Bone marrow (tissue), 2 donors: ENCODE measurements at regions not wholly inside any gene's neighbourhood (a gene's known extent, or its start where the extent isn't known, plus 50 kb on each side); places are given as distances from the start of the nearest gene placed in this dataset.
"Not testable (repeated sequence)": the region's sequence is repeated elsewhere in the genome, so short reads cannot be mapped to it uniquely, and the experiment has no call there.

ENCODE experiments used
- DNase-seq, 2 donors: peaks; one replicate each; lab custom pipeline; 2025; lab: John Stamatoyannopoulos, UW

GRCh38 chr1:90291431-90292216 is 296.7 kb downstream of the ZNF326 start:
- DNase-seq, result no peak

GRCh38 chr1:90282811-90283210 is 287.9 kb downstream of the ZNF326 start:
- no peak for DNase-seq

GRCh38 chr1:90281886-90282285 is 287.0 kb downstream of the ZNF326 start:
- DNase-seq, result not testable (repeated sequence)

GRCh38 chr1:90277270-90277669 is 282.4 kb downstream of the ZNF326 start:
- DNase-seq, result no peak

- no peak for DNase-seq
These were observed 279.5 kb downstream of the ZNF326 start for GRCh38 chr1:90274376-90274775.

- DNase-seq, result no peak
These were observed 278.4 kb downstream of the ZNF326 start for GRCh38 chr1:90273241-90273774.

GRCh38 chr1:90262791-90263190 is 267.9 kb downstream of the ZNF326 start:
- DNase-seq, result no peak

GRCh38 chr1:90262286-90262685 is 267.4 kb downstream of the ZNF326 start:
- no peak for DNase-seq

GRCh38 chr1:90246069-90246468 is 251.2 kb downstream of the ZNF326 start:
- DNase-seq, result no peak

- DNase-seq, result no peak
These were observed 241.6 kb downstream of the ZNF326 start for GRCh38 chr1:90236493-90236892.

GRCh38 chr1:90223401-90223800 is 228.5 kb downstream of the ZNF326 start:
- no peak for DNase-seq

GRCh38 chr1:90220941-90221693 is 226.2 kb downstream of the ZNF326 start:
- no peak for DNase-seq

GRCh38 chr1:90220496-90220895 is 225.6 kb downstream of the ZNF326 start:
- DNase-seq, result no peak

GRCh38 chr1:90219166-90219871 is 224.4 kb downstream of the ZNF326 start:
- DNase-seq, result not testable (repeated sequence)

GRCh38 chr1:90210633-90211491 is 216.0 kb downstream of the ZNF326 start:
- no peak for DNase-seq

- no peak for DNase-seq
These were observed 214.0 kb downstream of the ZNF326 start for GRCh38 chr1:90208949-90209348.

- no peak for DNase-seq
These were observed 211.3 kb downstream of the ZNF326 start for GRCh38 chr1:90206260-90206659.

- no peak for DNase-seq
These were observed 209.9 kb downstream of the ZNF326 start for GRCh38 chr1:90204780-90205179.

GRCh38 chr1:90204023-90204590 is 209.2 kb downstream of the ZNF326 start:
- no peak for DNase-seq

GRCh38 chr1:90201467-90202358 is 206.8 kb downstream of the ZNF326 start:
- no peak for DNase-seq
